GM18507 (cell line): ENCODE measurements at regions not wholly inside any gene's neighbourhood (a gene's known extent, or its start where the extent isn't known, plus 50 kb on each side); places are given as distances from the start of the nearest gene placed in this dataset.

ENCODE experiments used
- DNase-seq: peaks from one replicate; pipeline ENCODE4 v3.0.0; 2011; ENCODE audit warnings: low read depth; ENCODE audit not compliant: insufficient read length; ENCODE audit errors: extremely low spot score
- FAIRE-seq: peaks from 2 replicates; lab custom pipeline; 2011; peaks lifted over from hg19 to GRCh38; lab: Jason Lieb, UNC

GRCh38 chr18:75506913-75507312, 79.4 kb upstream of the SMIM21 start:
- DNase-seq (no peak), FAIRE-seq (no peak)

- FAIRE-seq, result no peak
- no peak for DNase-seq
Observed at GRCh38 chr18:75504469-75504868, 77.0 kb upstream of the SMIM21 start.

GRCh38 chr18:75503615-75504014, 76.1 kb upstream of the SMIM21 start:
- FAIRE-seq (no peak), DNase-seq (no peak)

GRCh38 chr18:75502286-75502685, 74.8 kb upstream of the SMIM21 start:
- DNase-seq, result no peak

GRCh38 chr18:75500545-75500944, 73.0 kb upstream of the SMIM21 start:
- DNase-seq (no peak), FAIRE-seq (no peak)

More at GRCh38 chr18:75502286-75502685, 74.8 kb upstream of the SMIM21 start:
- no peak for FAIRE-seq

- FAIRE-seq, result no peak
- DNase-seq, result no peak
Observed at GRCh38 chr18:75497576-75498235, 70.2 kb upstream of the SMIM21 start.

- no peak for FAIRE-seq
- DNase-seq, result no peak
Observed at GRCh38 chr18:75496151-75496550, 68.6 kb upstream of the SMIM21 start.

- no peak for FAIRE-seq
- no peak for DNase-seq
Observed at GRCh38 chr18:75492852-75493251, 65.3 kb upstream of the SMIM21 start.

- no peak for FAIRE-seq
- no peak for DNase-seq
Observed at GRCh38 chr18:75491361-75491760, 63.9 kb upstream of the SMIM21 start.

- no peak for DNase-seq
Observed at GRCh38 chr18:75489493-75490190, 62.1 kb upstream of the SMIM21 start.

GRCh38 chr18:75483662-75484061, 56.2 kb upstream of the SMIM21 start:
- no peak for FAIRE-seq
- DNase-seq, result no peak

More at GRCh38 chr18:75489493-75490190, 62.1 kb upstream of the SMIM21 start:
- FAIRE-seq, result no peak

- DNase-seq, result no peak
- no peak for FAIRE-seq
Observed at GRCh38 chr18:75482880-75483279, 55.4 kb upstream of the SMIM21 start.

- FAIRE-seq, result no peak
- no peak for DNase-seq
Observed at GRCh38 chr18:75480487-75480886, 53.0 kb upstream of the SMIM21 start.

- peak; percentile 80 for FAIRE-seq
- DNase-seq, result peak; percentile 9
Observed at GRCh38 chr18:75478996-75479880, 51.7 kb upstream of the SMIM21 start.

- FAIRE-seq (no peak), DNase-seq (no peak)
Observed at GRCh38 chr18:75477900-75478299, 50.4 kb upstream of the SMIM21 start.
